ENCODE measurements at regions not wholly inside any gene's neighbourhood (a gene's known extent, or its start where the extent isn't known, plus 50 kb on each side); places are given as distances from the start of the nearest gene placed in this dataset.
"Not testable (repeated sequence)": the region's sequence is repeated elsewhere in the genome, so short reads cannot be mapped to it uniquely, and the experiment has no call there.

DNA sequence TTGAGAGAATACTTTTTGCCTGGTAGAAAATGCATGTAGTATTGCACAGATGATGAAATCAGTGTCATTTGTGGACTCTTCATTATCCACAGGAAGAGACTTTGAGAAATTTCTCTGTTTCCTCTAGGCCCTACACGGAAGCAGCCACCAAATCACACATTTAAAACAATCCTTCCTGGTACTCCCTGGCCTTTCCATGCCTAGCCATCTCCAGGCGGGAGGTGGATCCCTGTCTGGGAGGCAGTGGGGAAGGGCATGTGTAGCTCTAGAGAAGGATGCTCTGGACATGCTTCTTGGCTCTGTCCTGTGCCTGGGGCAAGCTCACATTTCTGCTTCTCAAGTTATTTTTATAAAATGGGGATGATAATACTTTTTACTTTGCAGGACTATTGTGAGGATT, 114.1 kb downstream of the ADAMTS15 start:
- in situ Hi-C loops (cut with HindIII; ENCODE audit: low pct_unique_long_range_greater_than_20kb, low sequenced_read_pairs): no loop called here
- Histone ChIP-seq H3K4me3 (ENCODE audit: low read depth in 2 of 2, low read length in 2 of 2) (no peak overlapping the region), H3K27me3 (ENCODE audit: control insufficient read depth, insufficient read depth, low read length) (no peaks in the 10 kb centered on the region), H3K36me3 (ENCODE audit: control insufficient read depth, insufficient read depth, low read length) (no peaks in the 10 kb centered on the region), H3K4me1 (ENCODE audit: control insufficient read depth, insufficient read depth, low read length) (peaks cover 3% of the 10 kb centered on the region; the same call in 1 of the 2 replicates), H3K9me3 (ENCODE audit: control insufficient read depth, insufficient read depth, low read depth, low read length) (no peaks in the 10 kb centered on the region), H3K27ac (ENCODE audit: low read length) (peak overlapping the region; percentile 35; the same call in 1 of the 2 replicates)
- intact Hi-C loops (cut with micrococcal nuclease; ENCODE audit: unreplicated experiment): no loop called here
- POLR2A ChIA-PET: no interaction called here
- ATAC-seq (no peak), DNase-seq (ENCODE audit: low read depth, low spot score) (no peak)
- TF ChIP-seq SIN3A (IDR thresholded peaks at IDR 0.05; ENCODE audit: borderline replicate concordance, insufficient read depth, low read depth, low read length): no peak
- no peak for TF ChIP-seq TCF7L2 (IDR thresholded peaks at IDR 0.05; ENCODE audit: low read depth, low read length)
- TF ChIP-seq POLR2AphosphoS5 (IDR thresholded peaks at IDR 0.05; ENCODE audit: low read depth, low read length): no peak
- TF ChIP-seq REST (IDR thresholded peaks at IDR 0.05; ENCODE audit: insufficient read depth in 1 of 2, low read depth in 2 of 2, low read length in 1 of 2): no peak
- TF ChIP-seq, protein P1, sequence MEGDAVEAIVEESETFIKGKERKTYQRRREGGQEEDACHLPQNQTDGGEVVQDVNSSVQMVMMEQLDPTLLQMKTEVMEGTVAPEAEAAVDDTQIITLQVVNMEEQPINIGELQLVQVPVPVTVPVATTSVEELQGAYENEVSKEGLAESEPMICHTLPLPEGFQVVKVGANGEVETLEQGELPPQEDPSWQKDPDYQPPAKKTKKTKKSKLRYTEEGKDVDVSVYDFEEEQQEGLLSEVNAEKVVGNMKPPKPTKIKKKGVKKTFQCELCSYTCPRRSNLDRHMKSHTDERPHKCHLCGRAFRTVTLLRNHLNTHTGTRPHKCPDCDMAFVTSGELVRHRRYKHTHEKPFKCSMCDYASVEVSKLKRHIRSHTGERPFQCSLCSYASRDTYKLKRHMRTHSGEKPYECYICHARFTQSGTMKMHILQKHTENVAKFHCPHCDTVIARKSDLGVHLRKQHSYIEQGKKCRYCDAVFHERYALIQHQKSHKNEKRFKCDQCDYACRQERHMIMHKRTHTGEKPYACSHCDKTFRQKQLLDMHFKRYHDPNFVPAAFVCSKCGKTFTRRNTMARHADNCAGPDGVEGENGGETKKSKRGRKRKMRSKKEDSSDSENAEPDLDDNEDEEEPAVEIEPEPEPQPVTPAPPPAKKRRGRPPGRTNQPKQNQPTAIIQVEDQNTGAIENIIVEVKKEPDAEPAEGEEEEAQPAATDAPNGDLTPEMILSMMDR (IDR thresholded peaks at IDR 0.05): no peak
- CTCF ChIA-PET: no interaction called here
- BruUV-seq (replicated peaks): no TSS peak

GRCh38 chr11:130566360-130566759, 117.9 kb downstream of the ADAMTS15 start:
- H3K27me3 ChIP-seq (ENCODE audit: control insufficient read depth, insufficient read depth, low read length); ATAC-seq; H3K27ac ChIP-seq (ENCODE audit: low read length); POLR2A ChIA-PET; H3K4me1 ChIP-seq (ENCODE audit: control insufficient read depth, insufficient read depth, low read length); H3K9me3 ChIP-seq (ENCODE audit: control insufficient read depth, insufficient read depth, low read depth, low read length); in situ Hi-C loops (cut with HindIII; ENCODE audit: low pct_unique_long_range_greater_than_20kb, low sequenced_read_pairs); H3K4me3 ChIP-seq (ENCODE audit: low read depth in 2 of 2, low read length in 2 of 2); CTCF ChIA-PET; BruUV-seq (replicated peaks); intact Hi-C loops (cut with micrococcal nuclease; ENCODE audit: unreplicated experiment); DNase-seq (ENCODE audit: low read depth, low spot score); H3K36me3 ChIP-seq (ENCODE audit: control insufficient read depth, insufficient read depth, low read length): not testable (repeated sequence)

- Histone ChIP-seq H3K27me3 (ENCODE audit: control insufficient read depth, insufficient read depth, low read length) (no peaks in the 10 kb centered on the region), H3K9me3 (ENCODE audit: control insufficient read depth, insufficient read depth, low read depth, low read length) (no peaks in the 10 kb centered on the region), H3K4me1 (ENCODE audit: control insufficient read depth, insufficient read depth, low read length) (no peaks in the 10 kb centered on the region), H3K36me3 (ENCODE audit: control insufficient read depth, insufficient read depth, low read length) (no peaks in the 10 kb centered on the region), H3K4me3 (ENCODE audit: low read depth in 2 of 2, low read length in 2 of 2) (no peak overlapping the region), H3K27ac (ENCODE audit: low read length) (no peak overlapping the region)
- BruUV-seq (replicated peaks): no TSS peak
- CTCF ChIA-PET: no interaction called here
- intact Hi-C loops (cut with micrococcal nuclease; ENCODE audit: unreplicated experiment): no loop called here
- TF ChIP-seq, protein P1 (IDR thresholded peaks at IDR 0.05): no peak
- TF ChIP-seq REST (IDR thresholded peaks at IDR 0.05; ENCODE audit: insufficient read depth in 1 of 2, low read depth in 2 of 2, low read length in 1 of 2): no peak
- no peak for TF ChIP-seq POLR2AphosphoS5 (IDR thresholded peaks at IDR 0.05; ENCODE audit: low read depth, low read length)
- no peak for TF ChIP-seq TCF7L2 (IDR thresholded peaks at IDR 0.05; ENCODE audit: low read depth, low read length)
- no peak for TF ChIP-seq SIN3A (IDR thresholded peaks at IDR 0.05; ENCODE audit: borderline replicate concordance, insufficient read depth, low read depth, low read length)
- DNase-seq (ENCODE audit: low read depth, low spot score) (no peak), ATAC-seq (peak; percentile 30; the same call in 1 of the 2 replicates)
- in situ Hi-C loops (cut with HindIII; ENCODE audit: low pct_unique_long_range_greater_than_20kb, low sequenced_read_pairs): no loop called here
- POLR2A ChIA-PET: no interaction called here
Measured at GRCh38 chr11:130571519-130571918, 123.1 kb downstream of the ADAMTS15 start.

Measured in Panc1 (cell line).